Gastrocnemius medialis (tissue), 4 donors: ENCODE measurements at regions not wholly inside any gene's neighbourhood (a gene's known extent, or its start where the extent isn't known, plus 50 kb on each side); places are given as distances from the start of the nearest gene placed in this dataset.

Experiments
- ATAC-seq, 2 donors: fragments of 150-250 bp; one replicate each; pipeline ENCODE4 v1.9.1; 2016
- DNase-seq, 2 donors: peaks; one replicate each; pipeline ENCODE4 v3.0.0-alpha.2; 2019
- H3K27ac ChIP-seq, 4 donors: fragments of 200-600 bp; sonication (generic); 1 replicate in 1 of 4; 2 replicates in 3 of 4; pipeline ENCODE4 v1.5.1; 2016 to 2018; ENCODE audit warnings: mild to moderate bottlenecking in 2 of 4, moderate library complexity in 1 of 4
- H3K27me3 ChIP-seq, 3 donors: fragments of 200-600 bp; sonication (generic) in 2 of 3; 1 replicate in 1 of 3; 2 replicates in 2 of 3; pipeline versions ENCODE4 v1.5.1 to v1.6.0; 2016 to 2019; ENCODE audit warnings: mild to moderate bottlenecking in 1 of 3, moderate library complexity in 1 of 3
- H3K36me3 ChIP-seq, 2 donors: fragments of 200-600 bp; sonication (generic) in 1 of 2; one replicate each; pipeline ENCODE4 v1.5.1; 2017 to 2018
- H3K4me1 ChIP-seq, 2 donors: fragments of 200-600 bp; sonication (generic) in 1 of 2; one replicate each; pipeline ENCODE4 v1.5.1; 2016 to 2017; ENCODE audit warnings: mild to moderate bottlenecking in 2 of 2
- H3K4me3 ChIP-seq, 4 donors: fragments of 200-600 bp; sonication (generic) in 3 of 4; 1 replicate in 1 of 4; 2 replicates in 3 of 4; pipeline ENCODE4 v1.5.1; 2016 to 2019; ENCODE audit warnings: mild to moderate bottlenecking in 2 of 4
- H3K9me3 ChIP-seq, 3 donors: fragments of 200-600 bp; sonication (generic) in 2 of 3; 1 replicate in 1 of 3; 2 replicates in 2 of 3; pipeline ENCODE4 v1.5.1; 2016 to 2019
- POLR2A ChIP-seq, 2 donors: fragments of 450-650 bp; IDR thresholded peaks; one replicate each; pipeline ENCODE4 v1.6.1; 2017; ENCODE audit warnings: antibody characterized with exemption in 2 of 2, mild to moderate bottlenecking in 2 of 2, moderate library complexity in 2 of 2
- in situ Hi-C, 4 donors: fragments of 200-750 bp; cut with MboI; loops; one replicate each; pipeline versions ENCODE4 v1.15.0 to v1.8.0; 2017; ENCODE audit warnings: low sequenced_read_pairs in 4 of 4
- intact Hi-C: fragments of 100-400 bp; cut with DNase I; formaldehyde crosslinking; loops from one replicate; pipeline ENCODE4 v1.15.1; 2023; ENCODE audit warnings: low total_unique reads
- TF ChIP-seq, protein P1 (sequence below), 5 experiments: fragments of 450-650 bp in 3 of 5; fragments of 200-600 bp in 2 of 5; sonication (generic) in 2 of 5; IDR thresholded peaks in 4 of 5; conservative IDR thresholded peaks in 1 of 5; 1 replicate in 4 of 5; 2 replicates in 1 of 5; pipeline ENCODE4 v1.5.1; 2016 to 2019; ENCODE audit warnings: antibody characterized with exemption in 5 of 5, mild to moderate bottlenecking in 3 of 5, moderate library complexity in 3 of 5

DNA sequence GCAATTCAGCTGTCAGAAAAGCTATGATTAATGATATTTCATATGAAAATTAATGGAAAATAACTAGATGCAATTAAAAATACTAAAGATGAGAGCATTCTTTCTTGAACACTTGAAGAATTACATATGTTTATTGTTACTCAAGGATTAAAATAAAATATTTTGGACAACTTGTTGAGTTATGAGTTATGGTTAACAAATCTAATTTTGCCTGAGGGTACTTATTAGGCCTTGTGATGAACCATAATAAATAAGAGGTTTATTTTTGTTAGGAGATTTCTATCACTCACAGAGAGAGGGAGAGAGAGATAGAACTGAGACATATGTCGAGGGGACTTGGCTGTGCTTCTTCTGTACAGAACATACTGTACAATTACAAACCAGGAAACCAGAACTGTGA lies 183.7 kb downstream of the ISL1 start:
- no peaks in the 10 kb centered on the region for H3K36me3 ChIP-seq
- intact Hi-C loops (no loop called here), in situ Hi-C loops (no loop called here)
- H3K4me1 ChIP-seq: no peaks in the 10 kb centered on the region
- H3K9me3 ChIP-seq: no peaks in the 10 kb centered on the region
- ATAC-seq: no peak
- H3K27me3 ChIP-seq: no peaks in the 10 kb centered on the region
- H3K4me3 ChIP-seq: no peak overlapping the region
- no peak for DNase-seq
- TF ChIP-seq POLR2A (IDR thresholded peaks at IDR 0.05): no peak
- TF ChIP-seq, protein P1, sequence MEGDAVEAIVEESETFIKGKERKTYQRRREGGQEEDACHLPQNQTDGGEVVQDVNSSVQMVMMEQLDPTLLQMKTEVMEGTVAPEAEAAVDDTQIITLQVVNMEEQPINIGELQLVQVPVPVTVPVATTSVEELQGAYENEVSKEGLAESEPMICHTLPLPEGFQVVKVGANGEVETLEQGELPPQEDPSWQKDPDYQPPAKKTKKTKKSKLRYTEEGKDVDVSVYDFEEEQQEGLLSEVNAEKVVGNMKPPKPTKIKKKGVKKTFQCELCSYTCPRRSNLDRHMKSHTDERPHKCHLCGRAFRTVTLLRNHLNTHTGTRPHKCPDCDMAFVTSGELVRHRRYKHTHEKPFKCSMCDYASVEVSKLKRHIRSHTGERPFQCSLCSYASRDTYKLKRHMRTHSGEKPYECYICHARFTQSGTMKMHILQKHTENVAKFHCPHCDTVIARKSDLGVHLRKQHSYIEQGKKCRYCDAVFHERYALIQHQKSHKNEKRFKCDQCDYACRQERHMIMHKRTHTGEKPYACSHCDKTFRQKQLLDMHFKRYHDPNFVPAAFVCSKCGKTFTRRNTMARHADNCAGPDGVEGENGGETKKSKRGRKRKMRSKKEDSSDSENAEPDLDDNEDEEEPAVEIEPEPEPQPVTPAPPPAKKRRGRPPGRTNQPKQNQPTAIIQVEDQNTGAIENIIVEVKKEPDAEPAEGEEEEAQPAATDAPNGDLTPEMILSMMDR (IDR thresholded peaks at IDR 0.05 in 4 of 5, conservative IDR thresholded peaks at IDR 0.05 in 1 of 5): no peak
- H3K27ac ChIP-seq: no peak overlapping the region

DNA sequence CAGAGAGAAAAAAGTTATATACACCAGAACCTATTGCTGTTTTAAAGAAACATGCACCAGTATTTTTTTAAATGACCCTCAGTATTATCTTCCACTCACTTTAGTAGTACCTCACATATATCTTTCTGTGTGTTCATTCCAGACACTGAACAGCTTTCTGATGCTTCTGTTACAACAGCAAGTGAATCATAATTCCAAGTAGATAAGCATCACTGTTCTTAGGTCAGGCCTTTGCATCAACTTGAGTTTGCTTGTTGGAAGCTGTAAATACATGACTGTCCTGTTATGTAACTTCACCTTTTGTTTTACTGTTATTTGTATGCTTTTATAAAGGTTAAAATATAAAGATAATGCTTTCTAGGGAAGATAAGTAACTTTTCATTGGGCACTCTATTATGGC lies 184.4 kb downstream of the ISL1 start:
- in situ Hi-C loops: no loop called here
- Histone ChIP-seq H3K27ac (no peak overlapping the region), H3K36me3 (no peaks in the 10 kb centered on the region), H3K27me3 (no peaks in the 10 kb centered on the region), H3K4me3 (no peak overlapping the region), H3K4me1 (no peaks in the 10 kb centered on the region), H3K9me3 (no peaks in the 10 kb centered on the region)
- no peak for DNase-seq
- intact Hi-C loops: no loop called here
- ATAC-seq: no peak
- no peak for TF ChIP-seq POLR2A (IDR thresholded peaks at IDR 0.05)
- TF ChIP-seq, protein P1 (IDR thresholded peaks at IDR 0.05 in 4 of 5, conservative IDR thresholded peaks at IDR 0.05 in 1 of 5): no peak

DNA sequence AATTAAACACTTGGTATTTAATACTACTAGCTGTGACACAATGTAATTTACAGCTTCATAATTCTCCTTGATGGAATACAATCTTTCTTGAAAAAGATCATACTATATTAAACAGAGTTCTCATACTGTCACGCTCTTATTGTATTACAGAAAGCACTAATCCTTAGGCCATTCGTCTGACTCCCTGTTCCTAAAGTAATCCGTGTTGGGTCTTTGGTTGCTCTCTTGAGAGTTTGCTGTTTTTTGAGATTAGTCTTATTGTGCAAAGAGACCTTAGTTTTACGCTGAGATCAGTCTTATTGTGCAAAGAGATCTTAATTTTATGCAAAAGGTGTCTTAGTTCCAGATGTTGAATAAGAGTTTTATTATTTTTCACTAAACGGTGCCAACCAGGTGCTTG lies 190.6 kb downstream of the ISL1 start:
- in situ Hi-C loops: no loop called here
- TF ChIP-seq, protein P1 (IDR thresholded peaks at IDR 0.05 in 4 of 5, conservative IDR thresholded peaks at IDR 0.05 in 1 of 5): no peak
- TF ChIP-seq POLR2A (IDR thresholded peaks at IDR 0.05): no peak
- Histone ChIP-seq H3K4me3 (no peak overlapping the region), H3K27ac (no peak overlapping the region), H3K9me3 (peaks cover 0 to 4% (median 0%) of the 10 kb centered on the region in 3 donors), H3K4me1 (no peaks in the 10 kb centered on the region), H3K27me3 (no peaks in the 10 kb centered on the region), H3K36me3 (no peaks in the 10 kb centered on the region)
- ATAC-seq: no peak
- intact Hi-C loops: no loop called here
- DNase-seq: no peak

DNA sequence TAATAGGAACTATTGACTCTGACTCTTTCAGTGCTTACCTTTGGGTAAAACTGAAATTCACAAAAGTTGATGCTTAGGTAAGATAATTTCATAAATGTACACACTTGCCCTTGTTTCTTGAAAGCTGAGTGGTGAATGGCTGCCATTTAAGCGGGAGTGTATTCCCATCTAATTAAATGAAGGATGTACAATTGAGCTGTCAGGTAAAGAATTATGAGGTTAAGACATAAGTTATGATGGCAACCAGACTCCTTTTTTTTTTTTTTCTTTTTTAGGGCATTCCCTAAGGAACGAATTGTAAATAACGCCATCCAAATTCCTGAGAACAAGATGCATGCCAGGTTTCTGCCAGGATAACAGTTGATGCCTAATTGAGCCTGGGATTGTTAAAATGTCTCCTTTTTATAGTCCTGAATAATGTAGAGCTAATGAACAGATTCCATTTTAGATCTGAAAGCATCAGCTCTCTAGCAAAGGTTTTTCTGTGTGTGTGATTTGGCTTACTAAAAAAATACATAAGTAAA lies 199.7 kb downstream of the ISL1 start:
- in situ Hi-C loops (no loop called here), intact Hi-C loops (no loop called here)
- no peaks in the 10 kb centered on the region for H3K4me1 ChIP-seq
- H3K27ac ChIP-seq: no peak overlapping the region
- H3K27me3 ChIP-seq: no peaks in the 10 kb centered on the region
- no peak overlapping the region for H3K4me3 ChIP-seq
- DNase-seq (no peak), ATAC-seq (no peak)
- H3K9me3 ChIP-seq: no peaks in the 10 kb centered on the region
- TF ChIP-seq, protein P1 (IDR thresholded peaks at IDR 0.05 in 4 of 5, conservative IDR thresholded peaks at IDR 0.05 in 1 of 5): no peak
- no peak for TF ChIP-seq POLR2A (IDR thresholded peaks at IDR 0.05)
- H3K36me3 ChIP-seq: no peaks in the 10 kb centered on the region

DNA sequence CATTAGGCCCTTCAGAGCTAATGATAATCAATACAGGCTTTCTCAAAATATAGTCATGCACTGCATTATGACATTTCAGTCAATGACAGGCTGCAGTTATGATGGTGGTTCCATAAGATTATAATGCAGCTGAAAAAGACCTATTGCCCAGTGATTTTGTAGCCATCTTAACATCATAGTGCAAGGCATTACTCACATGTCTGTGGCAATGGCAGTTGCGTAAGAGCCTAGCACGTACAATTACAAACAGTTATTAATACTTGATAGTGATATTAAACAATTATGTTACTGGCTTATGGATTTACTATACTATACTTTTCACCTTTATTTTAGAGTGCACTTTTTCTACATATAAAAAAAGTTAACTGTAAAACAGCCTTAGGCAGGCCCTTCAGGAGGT lies 214.8 kb downstream of the ISL1 start:
- TF ChIP-seq, protein P1 (IDR thresholded peaks at IDR 0.05 in 4 of 5, conservative IDR thresholded peaks at IDR 0.05 in 1 of 5): no peak
- TF ChIP-seq POLR2A (IDR thresholded peaks at IDR 0.05): no peak
- no peak overlapping the region for H3K27ac ChIP-seq
- no peaks in the 10 kb centered on the region for H3K4me1 ChIP-seq
- no peaks in the 10 kb centered on the region for H3K9me3 ChIP-seq
- DNase-seq (no peak), ATAC-seq (no peak)
- H3K27me3 ChIP-seq: no peaks in the 10 kb centered on the region
- no peak overlapping the region for H3K4me3 ChIP-seq
- no peaks in the 10 kb centered on the region for H3K36me3 ChIP-seq
- intact Hi-C loops: no loop called here
- in situ Hi-C loops: no loop called here
